ENCODE measurements at regions not wholly inside any gene's neighbourhood (a gene's known extent, or its start where the extent isn't known, plus 50 kb on each side); places are given as distances from the start of the nearest gene placed in this dataset.

DNA sequence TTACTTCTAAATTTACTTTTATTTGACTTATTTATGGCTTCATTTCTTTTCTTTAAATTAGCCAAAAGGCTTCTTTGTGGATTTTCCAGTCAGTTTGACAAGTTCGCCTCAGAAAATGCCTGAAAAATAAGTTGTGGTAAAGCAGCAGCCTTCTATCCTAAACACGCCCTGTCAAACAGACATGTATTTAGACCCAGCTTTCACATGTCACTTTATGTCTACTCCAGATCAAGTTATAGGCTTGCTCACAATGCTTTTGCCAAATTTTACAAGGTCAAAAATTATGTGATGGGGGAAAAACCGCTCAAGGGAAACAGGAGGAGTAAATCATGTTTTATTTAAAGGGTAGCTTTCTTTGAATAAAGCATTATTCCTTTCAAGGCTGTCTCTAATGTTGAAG is 615.0 kb downstream of the HDGFL1 start:
- H3K4me2 ChIP-seq (ENCODE audit: low read length) = no peak overlapping the region
- H4K20me1 ChIP-seq (ENCODE audit: control insufficient read depth, insufficient read depth, low read depth, low read length) = no peaks in the 10 kb centered on the region
- H3K27me3 ChIP-seq (ENCODE audit: control insufficient read depth, low read length) = no peaks in the 10 kb centered on the region
- no peaks in the 10 kb centered on the region for H3K9me3 ChIP-seq (ENCODE audit: control insufficient read depth, insufficient read depth, low read length)
- H3K9me2 ChIP-seq (replicated peaks; ENCODE audit: control insufficient read depth, low read length) = no peaks in the 10 kb centered on the region
- TF ChIP-seq EZH2phosphoT487 (IDR thresholded peaks at IDR 0.05; ENCODE audit: borderline replicate concordance, low read length) = no peak
- TF ChIP-seq, protein P1, sequence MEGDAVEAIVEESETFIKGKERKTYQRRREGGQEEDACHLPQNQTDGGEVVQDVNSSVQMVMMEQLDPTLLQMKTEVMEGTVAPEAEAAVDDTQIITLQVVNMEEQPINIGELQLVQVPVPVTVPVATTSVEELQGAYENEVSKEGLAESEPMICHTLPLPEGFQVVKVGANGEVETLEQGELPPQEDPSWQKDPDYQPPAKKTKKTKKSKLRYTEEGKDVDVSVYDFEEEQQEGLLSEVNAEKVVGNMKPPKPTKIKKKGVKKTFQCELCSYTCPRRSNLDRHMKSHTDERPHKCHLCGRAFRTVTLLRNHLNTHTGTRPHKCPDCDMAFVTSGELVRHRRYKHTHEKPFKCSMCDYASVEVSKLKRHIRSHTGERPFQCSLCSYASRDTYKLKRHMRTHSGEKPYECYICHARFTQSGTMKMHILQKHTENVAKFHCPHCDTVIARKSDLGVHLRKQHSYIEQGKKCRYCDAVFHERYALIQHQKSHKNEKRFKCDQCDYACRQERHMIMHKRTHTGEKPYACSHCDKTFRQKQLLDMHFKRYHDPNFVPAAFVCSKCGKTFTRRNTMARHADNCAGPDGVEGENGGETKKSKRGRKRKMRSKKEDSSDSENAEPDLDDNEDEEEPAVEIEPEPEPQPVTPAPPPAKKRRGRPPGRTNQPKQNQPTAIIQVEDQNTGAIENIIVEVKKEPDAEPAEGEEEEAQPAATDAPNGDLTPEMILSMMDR (IDR thresholded peaks at IDR 0.05; ENCODE audit: low read depth, low read length, poor library complexity, severe bottlenecking) = no peak
- no peaks in the 10 kb centered on the region for H3K79me2 ChIP-seq (ENCODE audit: control insufficient read depth, low read length)
- H3K4me1 ChIP-seq (ENCODE audit: control insufficient read depth, low read length) = no peaks in the 10 kb centered on the region
- no peak overlapping the region for H3K27ac ChIP-seq (ENCODE audit: low read depth, low read length)
- no peak overlapping the region for H3K4me3 ChIP-seq (ENCODE audit: low read length)
- no peaks in the 10 kb centered on the region for H3F3A ChIP-seq (ENCODE audit: control insufficient read depth, insufficient read depth)
- no peaks in the 10 kb centered on the region for H3K36me3 ChIP-seq (ENCODE audit: control insufficient read depth, low read length)

DNA sequence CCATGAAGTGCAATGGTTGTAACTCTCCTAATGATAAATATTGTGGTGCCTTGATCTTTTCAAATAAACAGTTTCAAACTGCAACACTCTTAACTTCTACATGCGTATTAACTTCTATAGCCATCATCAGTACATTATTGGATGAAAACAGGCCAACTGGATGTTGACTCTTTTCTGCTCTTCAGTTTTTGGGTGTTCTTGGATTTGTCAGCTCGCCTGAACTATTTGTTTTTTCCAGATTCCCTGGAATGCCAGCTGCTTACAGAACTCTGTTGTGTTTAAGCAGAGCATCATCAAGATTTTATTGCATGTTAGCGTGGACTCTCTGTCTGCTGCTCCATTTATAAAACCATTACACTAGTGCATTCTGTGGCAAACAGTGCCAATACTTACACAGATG is 626.1 kb downstream of the HDGFL1 start:
- Histone ChIP-seq H3K4me3 (ENCODE audit: low read length) (no peak overlapping the region), H3K9me3 (ENCODE audit: control insufficient read depth, insufficient read depth, low read length) (no peaks in the 10 kb centered on the region), H3K4me1 (ENCODE audit: control insufficient read depth, low read length) (no peaks in the 10 kb centered on the region), H3K27me3 (ENCODE audit: control insufficient read depth, low read length) (no peaks in the 10 kb centered on the region), H4K20me1 (ENCODE audit: control insufficient read depth, insufficient read depth, low read depth, low read length) (no peaks in the 10 kb centered on the region), H3K36me3 (ENCODE audit: control insufficient read depth, low read length) (no peaks in the 10 kb centered on the region), H3K79me2 (ENCODE audit: control insufficient read depth, low read length) (no peaks in the 10 kb centered on the region), H3K9me2 (replicated peaks; ENCODE audit: control insufficient read depth, low read length) (no peaks in the 10 kb centered on the region), H3K4me2 (ENCODE audit: low read length) (no peak overlapping the region), H3K27ac (ENCODE audit: low read depth, low read length) (no peak overlapping the region), H3F3A (ENCODE audit: control insufficient read depth, insufficient read depth) (no peaks in the 10 kb centered on the region)
- no peak for TF ChIP-seq EZH2phosphoT487 (IDR thresholded peaks at IDR 0.05; ENCODE audit: borderline replicate concordance, low read length)
- TF ChIP-seq, protein P1 (IDR thresholded peaks at IDR 0.05; ENCODE audit: low read depth, low read length, poor library complexity, severe bottlenecking) = no peak

DNA sequence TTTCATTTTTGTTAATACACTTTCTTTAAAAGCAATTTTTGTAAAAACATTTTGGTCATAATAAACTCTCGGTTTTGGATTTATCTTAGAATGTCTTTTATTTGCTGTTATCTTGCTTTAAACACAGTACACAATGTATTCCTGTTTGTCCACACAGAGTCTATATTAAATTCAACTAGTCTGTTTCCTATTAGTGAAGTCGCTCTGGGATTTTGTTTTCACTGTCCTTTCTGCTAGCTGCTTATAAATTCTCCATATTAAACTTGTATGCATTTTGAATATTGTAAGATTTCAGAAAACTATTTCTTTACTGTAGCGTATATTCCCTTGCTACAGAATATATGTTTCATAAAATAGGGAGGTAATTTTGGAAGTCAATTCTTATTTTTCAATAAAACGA is 630.2 kb downstream of the HDGFL1 start:
- H3K27ac ChIP-seq (ENCODE audit: low read depth, low read length) = no peak overlapping the region
- no peaks in the 10 kb centered on the region for H3K27me3 ChIP-seq (ENCODE audit: control insufficient read depth, low read length)
- no peaks in the 10 kb centered on the region for H4K20me1 ChIP-seq (ENCODE audit: control insufficient read depth, insufficient read depth, low read depth, low read length)
- no peaks in the 10 kb centered on the region for H3K36me3 ChIP-seq (ENCODE audit: control insufficient read depth, low read length)
- H3F3A ChIP-seq (ENCODE audit: control insufficient read depth, insufficient read depth) = no peaks in the 10 kb centered on the region
- no peaks in the 10 kb centered on the region for H3K4me1 ChIP-seq (ENCODE audit: control insufficient read depth, low read length)
- no peaks in the 10 kb centered on the region for H3K9me3 ChIP-seq (ENCODE audit: control insufficient read depth, insufficient read depth, low read length)
- no peak overlapping the region for H3K4me2 ChIP-seq (ENCODE audit: low read length)
- no peak for TF ChIP-seq EZH2phosphoT487 (IDR thresholded peaks at IDR 0.05; ENCODE audit: borderline replicate concordance, low read length)
- TF ChIP-seq, protein P1 (IDR thresholded peaks at IDR 0.05; ENCODE audit: low read depth, low read length, poor library complexity, severe bottlenecking) = no peak
- no peaks in the 10 kb centered on the region for H3K9me2 ChIP-seq (replicated peaks; ENCODE audit: control insufficient read depth, low read length)
- H3K4me3 ChIP-seq (ENCODE audit: low read length) = no peak overlapping the region
- H3K79me2 ChIP-seq (ENCODE audit: control insufficient read depth, low read length) = no peaks in the 10 kb centered on the region

DNA sequence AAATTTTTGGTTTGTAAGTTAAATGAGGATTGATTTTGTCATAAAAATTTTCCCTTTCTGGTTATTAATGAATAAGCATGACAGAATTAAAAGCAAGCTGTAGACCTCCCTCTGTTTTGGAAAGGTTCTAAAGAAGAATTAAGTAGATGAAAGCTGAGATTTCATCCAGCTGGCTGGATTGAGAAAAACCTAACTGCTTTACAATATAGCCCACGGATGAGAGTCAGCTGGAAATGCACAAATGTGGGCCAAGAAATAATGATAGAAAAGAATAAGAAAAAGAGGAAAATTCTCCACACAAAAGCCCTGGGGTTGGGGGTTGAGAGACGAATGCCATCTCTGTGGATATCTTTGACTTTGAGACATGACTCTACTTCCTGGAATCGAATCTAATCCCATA is 631.6 kb downstream of the HDGFL1 start:
- Histone ChIP-seq H3K9me2 (replicated peaks; ENCODE audit: control insufficient read depth, low read length) (no peaks in the 10 kb centered on the region), H3K4me3 (ENCODE audit: low read length) (no peak overlapping the region), H3K36me3 (ENCODE audit: control insufficient read depth, low read length) (no peaks in the 10 kb centered on the region), H3K4me2 (ENCODE audit: low read length) (no peak overlapping the region), H3K4me1 (ENCODE audit: control insufficient read depth, low read length) (no peaks in the 10 kb centered on the region), H3K27me3 (ENCODE audit: control insufficient read depth, low read length) (no peaks in the 10 kb centered on the region), H3F3A (ENCODE audit: control insufficient read depth, insufficient read depth) (no peaks in the 10 kb centered on the region), H3K27ac (ENCODE audit: low read depth, low read length) (no peak overlapping the region), H4K20me1 (ENCODE audit: control insufficient read depth, insufficient read depth, low read depth, low read length) (no peaks in the 10 kb centered on the region), H3K9me3 (ENCODE audit: control insufficient read depth, insufficient read depth, low read length) (no peaks in the 10 kb centered on the region), H3K79me2 (ENCODE audit: control insufficient read depth, low read length) (no peaks in the 10 kb centered on the region)
- TF ChIP-seq, protein P1 (IDR thresholded peaks at IDR 0.05; ENCODE audit: low read depth, low read length, poor library complexity, severe bottlenecking) = no peak
- TF ChIP-seq EZH2phosphoT487 (IDR thresholded peaks at IDR 0.05; ENCODE audit: borderline replicate concordance, low read length) = no peak

Measured in DOHH2 (cell line).